ENCODE measurements at regions not wholly inside any gene's neighbourhood (a gene's known extent, or its start where the extent isn't known, plus 50 kb on each side); places are given as distances from the start of the nearest gene placed in this dataset.

- Mint-ChIP-seq H3K9me3 (no peaks in the 10 kb centered on the region), H3K36me3 (no peaks in the 10 kb centered on the region), H3K4me1 (no peaks in the 10 kb centered on the region), H3K4me3 (no peak overlapping the region), H3K27me3 (peaks cover 11% of the 10 kb centered on the region), H3K27ac (no peak overlapping the region)
Observed at GRCh38 chr1:221462345-221462744, 279.5 kb downstream of the DUSP10 start.

- H3K4me3 Mint-ChIP-seq, result no peak overlapping the region
- H3K27ac Mint-ChIP-seq, result no peak overlapping the region
- H3K9me3 Mint-ChIP-seq, result peaks cover 6% of the 10 kb centered on the region
- H3K27me3 Mint-ChIP-seq, result peaks cover 28% of the 10 kb centered on the region
- H3K4me1 Mint-ChIP-seq, result no peaks in the 10 kb centered on the region
- peaks cover 2% of the 10 kb centered on the region for H3K36me3 Mint-ChIP-seq
Observed at GRCh38 chr1:221468546-221468945, 273.3 kb downstream of the DUSP10 start.

GRCh38 chr1:221469476-221469875, 272.4 kb downstream of the DUSP10 start:
- no peak overlapping the region for H3K27ac Mint-ChIP-seq
- H3K27me3 Mint-ChIP-seq, result peaks cover 30% of the 10 kb centered on the region
- peaks cover 2% of the 10 kb centered on the region for H3K36me3 Mint-ChIP-seq
- H3K4me3 Mint-ChIP-seq, result no peak overlapping the region
- no peaks in the 10 kb centered on the region for H3K4me1 Mint-ChIP-seq
- peaks cover 6% of the 10 kb centered on the region for H3K9me3 Mint-ChIP-seq

GRCh38 chr1:221470000-221470698, 271.7 kb downstream of the DUSP10 start:
- peaks cover 30% of the 10 kb centered on the region for H3K27me3 Mint-ChIP-seq
- peaks cover 6% of the 10 kb centered on the region for H3K9me3 Mint-ChIP-seq

GRCh38 chr1:221473411-221473810, 268.5 kb downstream of the DUSP10 start:
- Mint-ChIP-seq H3K36me3 (peaks cover under 1% of the 10 kb centered on the region), H3K9me3 (no peaks in the 10 kb centered on the region), H3K4me3 (no peak overlapping the region), H3K27ac (no peak overlapping the region), H3K27me3 (peaks cover 18% of the 10 kb centered on the region), H3K4me1 (no peaks in the 10 kb centered on the region)

More at GRCh38 chr1:221470000-221470698, 271.7 kb downstream of the DUSP10 start:
- Mint-ChIP-seq H3K4me3 (no peak overlapping the region), H3K4me1 (no peaks in the 10 kb centered on the region), H3K36me3 (peaks cover 2% of the 10 kb centered on the region), H3K27ac (no peak overlapping the region)

GRCh38 chr1:221477252-221477651, 264.6 kb downstream of the DUSP10 start:
- Mint-ChIP-seq H3K4me1 (no peaks in the 10 kb centered on the region), H3K27ac (no peak overlapping the region), H3K27me3 (peaks cover 6% of the 10 kb centered on the region), H3K4me3 (no peak overlapping the region), H3K36me3 (no peaks in the 10 kb centered on the region), H3K9me3 (no peaks in the 10 kb centered on the region)

GRCh38 chr1:221478050-221478949, 263.6 kb downstream of the DUSP10 start:
- H3K27ac Mint-ChIP-seq, result no peak overlapping the region
- H3K9me3 Mint-ChIP-seq, result no peaks in the 10 kb centered on the region
- no peaks in the 10 kb centered on the region for H3K4me1 Mint-ChIP-seq
- no peak overlapping the region for H3K4me3 Mint-ChIP-seq
- H3K36me3 Mint-ChIP-seq, result no peaks in the 10 kb centered on the region
- peaks cover 3% of the 10 kb centered on the region for H3K27me3 Mint-ChIP-seq

GRCh38 chr1:221487781-221488524, 253.9 kb downstream of the DUSP10 start:
- Mint-ChIP-seq H3K27ac (no peak overlapping the region), H3K27me3 (no peaks in the 10 kb centered on the region), H3K36me3 (no peaks in the 10 kb centered on the region), H3K4me1 (no peaks in the 10 kb centered on the region), H3K4me3 (no peak overlapping the region), H3K9me3 (no peaks in the 10 kb centered on the region)

GRCh38 chr1:221488550-221488949, 253.3 kb downstream of the DUSP10 start:
- no peaks in the 10 kb centered on the region for H3K36me3 Mint-ChIP-seq
- no peaks in the 10 kb centered on the region for H3K9me3 Mint-ChIP-seq
- no peak overlapping the region for H3K27ac Mint-ChIP-seq

GRCh38 chr1:221494670-221495069, 247.2 kb downstream of the DUSP10 start:
- H3K27me3 Mint-ChIP-seq, result no peaks in the 10 kb centered on the region
- no peaks in the 10 kb centered on the region for H3K4me1 Mint-ChIP-seq
- H3K9me3 Mint-ChIP-seq, result no peaks in the 10 kb centered on the region
- H3K4me3 Mint-ChIP-seq, result no peak overlapping the region
- no peak overlapping the region for H3K27ac Mint-ChIP-seq
- no peaks in the 10 kb centered on the region for H3K36me3 Mint-ChIP-seq

More at GRCh38 chr1:221488550-221488949, 253.3 kb downstream of the DUSP10 start:
- Mint-ChIP-seq H3K4me1 (no peaks in the 10 kb centered on the region), H3K4me3 (no peak overlapping the region), H3K27me3 (no peaks in the 10 kb centered on the region)

GRCh38 chr1:221497046-221497445, 244.8 kb downstream of the DUSP10 start:
- no peaks in the 10 kb centered on the region for H3K4me1 Mint-ChIP-seq
- H3K27ac Mint-ChIP-seq, result no peak overlapping the region
- no peaks in the 10 kb centered on the region for H3K9me3 Mint-ChIP-seq
- H3K27me3 Mint-ChIP-seq, result no peaks in the 10 kb centered on the region
- no peaks in the 10 kb centered on the region for H3K36me3 Mint-ChIP-seq
- no peak overlapping the region for H3K4me3 Mint-ChIP-seq

GRCh38 chr1:221503268-221503667, 238.6 kb downstream of the DUSP10 start:
- Mint-ChIP-seq H3K36me3 (peaks cover 8% of the 10 kb centered on the region), H3K27me3 (peaks cover 6% of the 10 kb centered on the region), H3K4me3 (no peak overlapping the region), H3K9me3 (peaks cover 22% of the 10 kb centered on the region), H3K4me1 (no peaks in the 10 kb centered on the region), H3K27ac (no peak overlapping the region)

- no peak overlapping the region for H3K27ac Mint-ChIP-seq
- H3K27me3 Mint-ChIP-seq, result peaks cover 6% of the 10 kb centered on the region
- H3K36me3 Mint-ChIP-seq, result peaks cover 8% of the 10 kb centered on the region
- H3K4me1 Mint-ChIP-seq, result no peaks in the 10 kb centered on the region
- H3K4me3 Mint-ChIP-seq, result no peak overlapping the region
- H3K9me3 Mint-ChIP-seq, result peaks cover 22% of the 10 kb centered on the region
Observed at GRCh38 chr1:221509575-221510355, 232.1 kb downstream of the DUSP10 start.

GRCh38 chr1:221510793-221511503, 230.9 kb downstream of the DUSP10 start:
- Mint-ChIP-seq H3K4me1 (no peaks in the 10 kb centered on the region), H3K27me3 (peaks cover 2% of the 10 kb centered on the region), H3K4me3 (no peak overlapping the region), H3K27ac (no peak overlapping the region), H3K36me3 (no peaks in the 10 kb centered on the region), H3K9me3 (peaks cover 10% of the 10 kb centered on the region)

Data from activated naive CD4-positive, alpha-beta T cell treated with anti-CD3 and anti-CD28 coated beads, Interleukin-2, amount 50 U/mL, for 24 hours (primary cell).